22Rv1 (cell line): ENCODE measurements at regions not wholly inside any gene's neighbourhood (a gene's known extent, or its start where the extent isn't known, plus 50 kb on each side); places are given as distances from the start of the nearest gene placed in this dataset.

Experiments
- H3K27ac ChIP-seq: fragments of 450-650 bp; 2 replicates; pipeline ENCODE4 v1.5.1; 2017
- CTCF ChIP-seq: fragments of 450-650 bp; IDR thresholded peaks from 2 replicates; pipeline ENCODE4 v1.5.1; 2017; ENCODE audit warnings: mild to moderate bottlenecking
- ZFX ChIP-seq: fragments of 450-650 bp; IDR thresholded peaks from 2 replicates; pipeline ENCODE4 v1.6.1; 2017; ENCODE audit warnings: antibody characterized with exemption, borderline replicate concordance

GRCh38 chr6:90793771-90794170 is 206.9 kb upstream of the MAP3K7 start:
- H3K27ac ChIP-seq = no peak overlapping the region
- no peak for TF ChIP-seq CTCF
- no peak for TF ChIP-seq ZFX

- TF ChIP-seq ZFX = no peak
- H3K27ac ChIP-seq = no peak overlapping the region
These were observed 203.8 kb upstream of the MAP3K7 start for GRCh38 chr6:90790696-90791095.

GRCh38 chr6:90790058-90790457 is 203.2 kb upstream of the MAP3K7 start:
- no peak overlapping the region for H3K27ac ChIP-seq

GRCh38 chr6:90788781-90789180 is 201.9 kb upstream of the MAP3K7 start:
- H3K27ac ChIP-seq = no peak overlapping the region
- TF ChIP-seq CTCF (no peak), ZFX (no peak)

More at GRCh38 chr6:90790058-90790457, 203.2 kb upstream of the MAP3K7 start:
- no peak for TF ChIP-seq CTCF
- no peak for TF ChIP-seq ZFX

DNA sequence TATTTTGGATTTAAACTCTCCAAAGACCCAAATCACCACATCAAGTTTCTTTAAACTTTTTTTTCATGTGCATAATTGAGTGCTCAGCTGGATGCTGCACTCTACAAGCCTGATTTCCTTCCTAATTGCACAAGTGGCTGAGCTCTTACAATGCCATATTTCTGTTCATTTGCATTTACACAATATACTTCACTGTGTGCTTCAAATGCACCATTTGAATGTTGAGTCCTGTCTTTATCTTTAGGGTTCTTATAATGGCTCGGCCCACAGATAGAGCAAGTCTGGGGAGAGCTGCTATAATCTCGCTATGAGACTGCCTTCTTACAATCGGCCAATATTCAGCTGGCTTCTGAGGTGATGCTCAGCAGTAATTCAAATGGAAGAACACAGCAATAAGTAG is 200.6 kb upstream of the MAP3K7 start:
- H3K27ac ChIP-seq = no peak overlapping the region

GRCh38 chr6:90780778-90781177 is 193.9 kb upstream of the MAP3K7 start:
- no peak for TF ChIP-seq CTCF
- TF ChIP-seq ZFX = no peak
- H3K27ac ChIP-seq = no peak overlapping the region

More for the DNA sequence above, 200.6 kb upstream of the MAP3K7 start:
- no peak for TF ChIP-seq ZFX
- TF ChIP-seq CTCF = no peak

- TF ChIP-seq CTCF = no peak
- no peak for TF ChIP-seq ZFX
- H3K27ac ChIP-seq = no peak overlapping the region
These were observed 193.3 kb upstream of the MAP3K7 start for GRCh38 chr6:90780141-90780540.

DNA sequence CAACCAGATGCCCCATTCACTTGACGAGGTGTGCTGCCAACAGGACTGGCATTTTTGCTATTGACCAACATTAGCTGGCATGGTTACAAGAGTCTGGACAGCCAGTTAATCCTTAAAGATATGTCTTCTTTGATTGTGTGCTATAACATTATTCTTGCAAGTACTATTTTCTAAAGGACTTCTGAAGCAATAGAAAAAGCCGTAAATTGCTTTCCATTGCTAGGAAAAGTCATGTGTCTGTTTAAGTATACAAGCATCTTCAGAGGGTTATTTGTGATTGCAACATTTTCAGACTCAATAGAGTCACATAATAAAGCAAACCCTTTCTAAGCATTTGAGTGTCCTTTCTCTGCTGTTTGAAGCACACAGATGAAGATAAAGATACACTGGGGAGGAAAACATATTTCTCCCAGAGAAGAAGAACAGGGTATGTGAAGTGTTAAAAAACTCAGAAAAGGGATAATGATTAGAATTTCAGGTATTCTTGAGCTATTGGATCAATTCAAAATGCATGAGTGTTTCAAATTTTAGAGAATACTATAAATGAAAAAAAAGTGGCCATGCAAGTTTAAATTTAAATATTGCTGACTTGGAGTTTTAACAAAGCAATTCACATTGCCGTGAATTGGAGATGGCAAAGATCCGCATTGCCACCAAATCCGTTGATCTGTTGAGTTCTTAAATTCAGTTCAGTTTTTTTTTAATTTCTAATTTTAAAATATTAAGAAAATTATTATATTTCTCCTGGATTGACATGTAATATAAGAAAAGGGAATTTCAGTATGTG is 191.7 kb upstream of the MAP3K7 start:
- TF ChIP-seq ZFX (no peak), CTCF (no peak)
- H3K27ac ChIP-seq = no peak overlapping the region
